ENCODE measurements at regions not wholly inside any gene's neighbourhood (a gene's known extent, or its start where the extent isn't known, plus 50 kb on each side); places are given as distances from the start of the nearest gene placed in this dataset.
"Not testable (repeated sequence)": the region's sequence is repeated elsewhere in the genome, so short reads cannot be mapped to it uniquely, and the experiment has no call there.

GRCh38 chr3:24689353-24689752 lies 194.7 kb upstream of the THRB start:
- no peak for DNase-seq

- DNase-seq, result no peak
Measured at GRCh38 chr3:24690777-24691176, 196.1 kb upstream of the THRB start.

- not testable (repeated sequence) for DNase-seq
Measured at GRCh38 chr3:24699078-24699477, 204.4 kb upstream of the THRB start.

GRCh38 chr3:24704496-24704895 lies 209.8 kb upstream of the THRB start:
- DNase-seq, result no peak

GRCh38 chr3:24707936-24708335 lies 213.3 kb upstream of the THRB start:
- DNase-seq, result no peak

- DNase-seq, result no peak
Measured at GRCh38 chr3:24709956-24710355, 215.3 kb upstream of the THRB start.

GRCh38 chr3:24713516-24713915 lies 218.9 kb upstream of the THRB start:
- DNase-seq, result no peak

- no peak for DNase-seq
Measured at GRCh38 chr3:24714436-24714835, 219.8 kb upstream of the THRB start.

GRCh38 chr3:24715171-24715792 lies 220.6 kb upstream of the THRB start:
- no peak for DNase-seq

- DNase-seq, result no peak
Measured at GRCh38 chr3:24722087-24722486, 227.4 kb upstream of the THRB start.

GRCh38 chr3:24725514-24726255 lies 231.0 kb upstream of the THRB start:
- no peak for DNase-seq

GRCh38 chr3:24726423-24726822 lies 231.8 kb upstream of the THRB start:
- no peak for DNase-seq

- DNase-seq, result no peak
Measured at GRCh38 chr3:24730173-24730572, 235.5 kb upstream of the THRB start.

- DNase-seq, result no peak
Measured at GRCh38 chr3:24734019-24734418, 239.4 kb upstream of the THRB start.

- DNase-seq, result no peak
Measured at GRCh38 chr3:24736701-24737100, 242.1 kb upstream of the THRB start.

- DNase-seq, result no peak
Measured at GRCh38 chr3:24740326-24740725, 245.7 kb upstream of the THRB start.

GRCh38 chr3:24741506-24741905 lies 246.9 kb upstream of the THRB start:
- DNase-seq, result no peak

- no peak for DNase-seq
Measured at GRCh38 chr3:24748520-24748919, 253.9 kb upstream of the THRB start.

GRCh38 chr3:24751020-24751419 lies 256.4 kb upstream of the THRB start:
- no peak for DNase-seq

- DNase-seq, result no peak
Measured at GRCh38 chr3:24756101-24756888, 261.6 kb upstream of the THRB start.

GRCh38 chr3:24763393-24763792 lies 268.7 kb upstream of the THRB start:
- no peak for DNase-seq

GRCh38 chr3:24764236-24764915 lies 269.7 kb upstream of the THRB start:
- DNase-seq, result no peak

GRCh38 chr3:24765399-24765798 lies 270.7 kb upstream of the THRB start:
- no peak for DNase-seq
